HG02973 (cell line): ENCODE measurements at regions not wholly inside any gene's neighbourhood (a gene's known extent, or its start where the extent isn't known, plus 50 kb on each side); places are given as distances from the start of the nearest gene placed in this dataset.
"Not testable (repeated sequence)": the region's sequence is repeated elsewhere in the genome, so short reads cannot be mapped to it uniquely, and the experiment has no call there.

ENCODE experiments used
- ATAC-seq: cut with Tn5 transposase; IDR thresholded peaks from one replicate; pipeline ENCODE4 v1.9.1; 2021; ENCODE audit warnings: moderate library complexity; ENCODE audit not compliant: unreplicated experiment

- ATAC-seq, result no peak
Observed at GRCh38 chr2:194345347-194345746, 1311.7 kb upstream of the SLC39A10 start.

- no peak for ATAC-seq
Observed at GRCh38 chr2:194343167-194343566, 1313.9 kb upstream of the SLC39A10 start.

- ATAC-seq, result no peak
Observed at GRCh38 chr2:194332799-194333490, 1324.1 kb upstream of the SLC39A10 start.

- ATAC-seq, result no peak
Observed at GRCh38 chr2:194328456-194328855, 1328.6 kb upstream of the SLC39A10 start.

GRCh38 chr2:194327196-194327888 is 1329.7 kb upstream of the SLC39A10 start:
- no peak for ATAC-seq

- ATAC-seq, result no peak
Observed at GRCh38 chr2:194323740-194324139, 1333.3 kb upstream of the SLC39A10 start.

GRCh38 chr2:194320520-194320919 is 1336.5 kb upstream of the SLC39A10 start:
- no peak for ATAC-seq

- peak; percentile 87 for ATAC-seq
Observed at GRCh38 chr2:194319222-194319992, 1337.6 kb upstream of the SLC39A10 start.

GRCh38 chr2:194314042-194314441 is 1343.0 kb upstream of the SLC39A10 start:
- no peak for ATAC-seq

- ATAC-seq, result no peak
Observed at GRCh38 chr2:194304191-194304590, 1352.8 kb upstream of the SLC39A10 start.

GRCh38 chr2:194301946-194302345 is 1355.1 kb upstream of the SLC39A10 start:
- ATAC-seq, result no peak

GRCh38 chr2:194294156-194294555 is 1362.9 kb upstream of the SLC39A10 start:
- no peak for ATAC-seq

GRCh38 chr2:194291104-194291503 is 1365.9 kb upstream of the SLC39A10 start:
- no peak for ATAC-seq

GRCh38 chr2:194289712-194290346 is 1367.2 kb upstream of the SLC39A10 start:
- no peak for ATAC-seq

- ATAC-seq, result not testable (repeated sequence)
Observed at GRCh38 chr2:194276667-194277066, 1380.4 kb upstream of the SLC39A10 start.

GRCh38 chr2:194271293-194271961 is 1385.6 kb upstream of the SLC39A10 start:
- no peak for ATAC-seq

- no peak for ATAC-seq
Observed at GRCh38 chr2:194270648-194271047, 1386.4 kb upstream of the SLC39A10 start.

GRCh38 chr2:194264586-194264985 is 1392.4 kb upstream of the SLC39A10 start:
- ATAC-seq, result no peak

GRCh38 chr2:194260185-194260584 is 1396.8 kb upstream of the SLC39A10 start:
- ATAC-seq, result no peak

GRCh38 chr2:194257095-194257494 is 1399.9 kb upstream of the SLC39A10 start:
- no peak for ATAC-seq
